Right atrium auricular region (tissue), 2 donors: ENCODE measurements at regions not wholly inside any gene's neighbourhood (a gene's known extent, or its start where the extent isn't known, plus 50 kb on each side); places are given as distances from the start of the nearest gene placed in this dataset.

Source experiments
- DNase-seq: peaks from one replicate; pipeline ENCODE4 v3.0.0-alpha.2; 2019; ENCODE audit warnings: low spot score
- H3K27ac ChIP-seq, 2 donors: fragments of 200-600 bp; sonication (generic); 1 replicate in 1 of 2; 2 replicates in 1 of 2; pipeline ENCODE4 v1.5.1; 2016 to 2019
- H3K27me3 ChIP-seq, 2 donors: fragments of 200-600 bp; sonication (generic); one replicate each; pipeline versions ENCODE4 v1.5.1 to v1.6.0; 2017 to 2019
- H3K36me3 ChIP-seq: fragments of 200-600 bp; sonication (generic); one replicate; pipeline ENCODE4 v1.5.1; 2016
- H3K4me1 ChIP-seq, 2 donors: fragments of 200-600 bp; sonication (generic); one replicate each; pipeline versions ENCODE4 v1.5.1 to v1.6.0; 2017 to 2019
- H3K4me3 ChIP-seq, 2 donors: fragments of 200-600 bp; sonication (generic); 1 replicate in 1 of 2; 2 replicates in 1 of 2; pipeline ENCODE4 v1.5.1; 2017 to 2019; ENCODE audit warnings: mild to moderate bottlenecking in 1 of 2, moderate library complexity in 1 of 2
- H3K9me3 ChIP-seq, 2 donors: fragments of 200-600 bp; sonication (generic); one replicate each; pipeline ENCODE4 v1.5.1; 2019
- CTCF ChIP-seq, 2 donors: fragments of 200-600 bp; sonication (generic); IDR thresholded peaks; one replicate each; pipeline ENCODE4 v1.5.1; 2019; ENCODE audit warnings: antibody characterized with exemption in 2 of 2

- Histone ChIP-seq H3K27me3 (no peaks in the 10 kb centered on the region), H3K4me1 (peaks cover 0 to 14% of the 10 kb centered on the region in 2 donors), H3K4me3 (no peak overlapping the region), H3K27ac (no peak overlapping the region), H3K36me3 (no peaks in the 10 kb centered on the region), H3K9me3 (no peaks in the 10 kb centered on the region)
- no peak for DNase-seq
- no peak for TF ChIP-seq CTCF (IDR thresholded peaks at IDR 0.05)
Measured at GRCh38 chr10:43980715-43981114, 332.0 kb upstream of the ZNF32 start.

DNA sequence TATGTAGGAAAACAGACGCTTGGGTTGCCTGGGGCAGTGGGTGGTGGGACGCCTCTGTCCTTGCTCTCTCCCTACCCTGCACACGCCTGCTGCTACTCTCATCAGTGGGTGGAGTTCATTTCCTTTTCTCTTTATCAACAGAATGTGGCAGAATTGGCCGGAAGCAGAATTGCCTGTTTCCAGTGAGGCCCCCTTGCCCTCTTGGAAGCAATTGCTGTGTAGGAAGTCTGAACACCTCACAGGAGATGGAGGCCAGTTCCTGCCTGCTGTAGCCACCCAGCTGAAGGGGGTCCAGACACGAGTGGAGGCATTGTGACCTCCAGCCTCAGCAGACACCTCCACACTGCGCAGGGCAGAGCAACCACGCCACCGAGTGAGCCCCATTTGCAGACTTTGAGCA lies 331.6 kb upstream of the ZNF32 start:
- Histone ChIP-seq H3K27ac (no peak overlapping the region), H3K4me3 (no peak overlapping the region), H3K4me1 (peaks cover 0 to 14% of the 10 kb centered on the region in 2 donors), H3K36me3 (no peaks in the 10 kb centered on the region), H3K9me3 (no peaks in the 10 kb centered on the region), H3K27me3 (no peaks in the 10 kb centered on the region)
- no peak for DNase-seq
- TF ChIP-seq CTCF (IDR thresholded peaks at IDR 0.05), result no peak

DNA sequence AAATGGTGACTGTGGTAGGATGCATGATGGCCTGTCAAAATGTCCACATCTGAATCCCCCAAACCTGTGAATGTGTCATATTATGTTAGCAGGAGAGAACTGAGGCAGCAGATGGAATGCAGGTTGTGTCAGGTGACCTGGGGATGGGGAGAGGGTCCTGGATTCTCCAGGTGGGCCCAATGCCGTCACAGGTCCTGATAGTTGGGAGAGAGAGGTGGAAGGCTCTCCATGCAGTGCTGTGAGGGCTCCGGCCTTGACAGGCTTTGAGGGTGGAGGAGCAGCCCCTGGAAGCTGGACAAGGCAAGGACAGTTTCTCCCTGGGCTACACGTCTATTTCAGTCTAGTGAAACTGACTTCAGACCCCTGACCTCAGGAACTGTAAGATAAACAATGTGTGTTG lies 330.9 kb upstream of the ZNF32 start:
- Histone ChIP-seq H3K36me3 (no peaks in the 10 kb centered on the region), H3K27me3 (no peaks in the 10 kb centered on the region), H3K9me3 (no peaks in the 10 kb centered on the region), H3K4me3 (no peak overlapping the region), H3K4me1 (peaks cover 0 to 14% of the 10 kb centered on the region in 2 donors), H3K27ac (no peak overlapping the region)
- DNase-seq, result no peak
- no peak for TF ChIP-seq CTCF (IDR thresholded peaks at IDR 0.05)

GRCh38 chr10:43978936-43979335 lies 330.3 kb upstream of the ZNF32 start:
- Histone ChIP-seq H3K9me3 (no peaks in the 10 kb centered on the region), H3K4me3 (no peak overlapping the region), H3K27ac (no peak overlapping the region), H3K27me3 (no peaks in the 10 kb centered on the region), H3K36me3 (no peaks in the 10 kb centered on the region), H3K4me1 (peaks cover 0 to 14% of the 10 kb centered on the region in 2 donors)
- DNase-seq, result no peak
- TF ChIP-seq CTCF (IDR thresholded peaks at IDR 0.05), result no peak

DNA sequence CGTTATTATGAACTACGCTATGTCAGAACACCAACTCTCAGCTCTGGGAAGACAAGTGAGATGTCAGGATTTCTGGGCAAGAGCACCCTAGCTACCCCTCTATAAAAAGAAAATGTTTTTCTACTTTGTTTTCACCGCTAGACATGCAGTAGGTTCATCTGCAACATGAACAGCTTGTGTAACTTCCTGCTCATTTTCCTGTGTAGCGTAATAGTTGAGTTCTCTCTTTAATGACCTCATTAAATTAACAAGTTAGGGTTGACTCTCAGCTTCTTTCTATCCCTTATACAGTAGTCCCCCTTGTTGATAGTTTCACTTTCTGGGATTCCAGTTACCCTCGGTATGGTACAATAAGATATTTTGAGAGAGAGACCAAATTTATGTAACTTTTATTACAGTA lies 329.4 kb upstream of the ZNF32 start:
- TF ChIP-seq CTCF (IDR thresholded peaks at IDR 0.05), result no peak
- no peak overlapping the region for H3K27ac ChIP-seq

DNA sequence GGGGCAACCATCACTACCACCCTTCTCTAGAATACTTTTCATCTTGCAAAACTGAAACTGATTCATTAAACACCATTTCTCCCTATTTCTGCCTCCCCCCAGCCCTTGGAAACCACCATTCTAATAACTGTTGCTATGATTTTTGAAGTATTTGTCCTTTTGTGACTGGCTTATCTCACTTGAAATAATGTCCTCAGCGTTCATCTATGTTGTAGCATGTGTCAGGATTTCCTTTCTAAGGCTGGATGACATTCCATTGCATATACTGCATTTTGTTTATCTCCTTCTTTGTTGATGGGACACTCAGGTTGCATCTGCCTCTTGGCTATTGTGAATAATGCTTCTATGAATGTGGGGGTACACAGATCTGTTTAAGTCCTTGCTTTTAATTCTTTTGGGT lies 327.6 kb upstream of the ZNF32 start:
- TF ChIP-seq CTCF (IDR thresholded peaks at IDR 0.05), result no peak
- no peaks in the 10 kb centered on the region for H3K9me3 ChIP-seq
- no peak for DNase-seq
- H3K27me3 ChIP-seq, result no peaks in the 10 kb centered on the region
- H3K4me3 ChIP-seq, result no peak overlapping the region
- peaks cover 0 to 14% of the 10 kb centered on the region in 2 donors for H3K4me1 ChIP-seq
- H3K27ac ChIP-seq, result no peak overlapping the region
- H3K36me3 ChIP-seq, result no peaks in the 10 kb centered on the region

More for the DNA sequence above, 329.4 kb upstream of the ZNF32 start:
- Histone ChIP-seq H3K9me3 (no peaks in the 10 kb centered on the region), H3K4me3 (no peak overlapping the region), H3K27me3 (no peaks in the 10 kb centered on the region), H3K4me1 (peaks cover 0 to 14% of the 10 kb centered on the region in 2 donors), H3K36me3 (no peaks in the 10 kb centered on the region)
- no peak for DNase-seq
